CD4-positive, alpha-beta T cell (primary cell): ENCODE measurements at regions not wholly inside any gene's neighbourhood (a gene's known extent, or its start where the extent isn't known, plus 50 kb on each side); places are given as distances from the start of the nearest gene placed in this dataset.

ENCODE experiments used
- ATAC-seq: fragments of 200-7000 bp; cut with Tn5 transposase; one replicate; pipeline ENCODE4 v1.10.0; 2022; ENCODE audit warnings: mild to moderate bottlenecking; ENCODE audit not compliant: poor library complexity
- CTCF ChIA-PET: fragments of 350-600 bp; sonication (Branson Sonifier 250); formaldehyde crosslinking; loops from one replicate; lab custom pipeline; 2021; ENCODE audit warnings: antibody characterized with exemption, inconsistent platforms; lab: Charles Lee
- POLR2A ChIA-PET: fragments of 350-600 bp; sonication (Branson Sonifier 250); formaldehyde crosslinking; loops from one replicate; lab custom pipeline; 2021; ENCODE audit warnings: antibody characterized with exemption, inconsistent platforms; lab: Charles Lee
- DNase-seq, 14 experiments: peaks; one replicate each; pipeline ENCODE4 v3.0.0-alpha.2; 2013 to 2020; ENCODE audit warnings: mixed read lengths in 2 of 14
- H3K27ac ChIP-seq, 2 donors: one replicate each; pipeline versions ENCODE4 v1.5.1 to v1.7.0; 2013; ENCODE audit warnings: low read length in 2 of 2, low read depth in 1 of 2, mild to moderate bottlenecking in 1 of 2
- H3K27me3 ChIP-seq, 2 experiments: 1 replicate in 1 of 2; 2 replicates in 1 of 2; pipeline versions ENCODE4 v1.6.1 to v1.7.0; 2013; ENCODE audit warnings: low read length in 2 of 2, control low read depth in 1 of 2, mild to moderate bottlenecking in 1 of 2, moderate library complexity in 1 of 2; ENCODE audit not compliant: insufficient read depth in 2 of 2, control insufficient read depth in 1 of 2
- H3K36me3 ChIP-seq: one replicate; pipeline ENCODE4 v1.6.1; 2013; ENCODE audit warnings: low read length, control low read depth; ENCODE audit not compliant: insufficient read depth
- H3K4me1 ChIP-seq: one replicate; pipeline ENCODE4 v1.6.1; 2013; ENCODE audit warnings: low read length, control low read depth; ENCODE audit not compliant: insufficient read depth
- H3K4me3 ChIP-seq: one replicate; pipeline ENCODE4 v1.5.1; 2013; ENCODE audit warnings: mild to moderate bottlenecking, low read length, moderate library complexity
- H3K9me3 ChIP-seq, 2 experiments: 1 replicate in 1 of 2; 2 replicates in 1 of 2; pipeline versions ENCODE4 v1.6.1 to v1.7.0; 2013; ENCODE audit warnings: low read length in 2 of 2, mild to moderate bottlenecking in 2 of 2, control low read depth in 1 of 2, moderate library complexity in 1 of 2; ENCODE audit not compliant: control insufficient read depth in 1 of 2, insufficient read depth in 1 of 2
- H3K27ac Mint-ChIP-seq: one replicate; pipeline ENCODE4 v1.8.0; 2020; ENCODE audit warnings: mixed read lengths
- H3K27me3 Mint-ChIP-seq: one replicate; pipeline ENCODE4 v1.8.0; 2021; ENCODE audit warnings: mixed read lengths
- H3K36me3 Mint-ChIP-seq: one replicate; pipeline ENCODE4 v1.8.0; 2021; ENCODE audit warnings: low read depth, mixed read lengths
- H3K4me1 Mint-ChIP-seq: one replicate; pipeline ENCODE4 v1.8.0; 2021; ENCODE audit warnings: low read depth, mixed read lengths
- H3K4me3 Mint-ChIP-seq: one replicate; pipeline ENCODE4 v1.8.0; 2020; ENCODE audit warnings: mild to moderate bottlenecking, mixed read lengths
- H3K9me3 Mint-ChIP-seq: one replicate; pipeline ENCODE4 v1.8.0; 2020; ENCODE audit warnings: mixed read lengths
- CTCF ChIP-seq: fragments of 200-600 bp; IDR thresholded peaks from one replicate; pipeline ENCODE4 v1.8.0; 2022; ENCODE audit warnings: antibody characterized with exemption, mild to moderate bottlenecking
- intact Hi-C, 2 experiments: fragments of 100-400 bp; cut with DNase I in 1 of 2; cut with micrococcal nuclease in 1 of 2; formaldehyde crosslinking; loops; one replicate each; pipeline versions ENCODE4 v1.15.1 to v1.9.0; 2023 to 2025; cut with DNase I, micrococcal nuclease

GRCh38 chr10:6788731-6789130, 208.7 kb upstream of the PRKCQ start:
- ChIA-PET POLR2A (no interaction called here), CTCF (no interaction called here)
- ATAC-seq: no peak
- intact Hi-C loops: no loop called here
- Histone ChIP-seq H3K27me3 (no peaks in the 10 kb centered on the region), H3K4me1 (no peaks in the 10 kb centered on the region), H3K4me3 (no peak overlapping the region), H3K27ac (no peak overlapping the region), H3K36me3 (no peaks in the 10 kb centered on the region), H3K9me3 (no peaks in the 10 kb centered on the region)
- Mint-ChIP-seq H3K4me3 (no peak overlapping the region), H3K4me1 (no peaks in the 10 kb centered on the region), H3K27ac (no peak overlapping the region), H3K36me3 (no peaks in the 10 kb centered on the region), H3K9me3 (no peaks in the 10 kb centered on the region), H3K27me3 (peaks cover 15% of the 10 kb centered on the region)
- DNase-seq: no peak
- no peak for TF ChIP-seq CTCF

GRCh38 chr10:6788231-6788630, 208.2 kb upstream of the PRKCQ start:
- no peaks in the 10 kb centered on the region for H3K4me1 Mint-ChIP-seq
- no peak overlapping the region for H3K4me3 ChIP-seq
- peaks cover 20% of the 10 kb centered on the region for H3K27me3 Mint-ChIP-seq
- DNase-seq (no peak), ATAC-seq (no peak)
- POLR2A ChIA-PET: no interaction called here
- no peaks in the 10 kb centered on the region for H3K36me3 ChIP-seq
- no peaks in the 10 kb centered on the region for H3K36me3 Mint-ChIP-seq
- TF ChIP-seq CTCF: no peak
- no peak overlapping the region for H3K4me3 Mint-ChIP-seq
- no peaks in the 10 kb centered on the region for H3K9me3 Mint-ChIP-seq
- H3K9me3 ChIP-seq: no peaks in the 10 kb centered on the region
- intact Hi-C loops: no loop called here
- no peak overlapping the region for H3K27ac Mint-ChIP-seq
- H3K27me3 ChIP-seq: no peaks in the 10 kb centered on the region
- no peak overlapping the region for H3K27ac ChIP-seq
- CTCF ChIA-PET: no interaction called here
- no peaks in the 10 kb centered on the region for H3K4me1 ChIP-seq

GRCh38 chr10:6787718-6788117, 207.6 kb upstream of the PRKCQ start:
- DNase-seq: no peak
- ChIA-PET CTCF (no interaction called here), POLR2A (no interaction called here)
- Mint-ChIP-seq H3K4me3 (no peak overlapping the region), H3K4me1 (no peaks in the 10 kb centered on the region), H3K9me3 (no peaks in the 10 kb centered on the region), H3K27ac (no peak overlapping the region), H3K27me3 (peaks cover 21% of the 10 kb centered on the region), H3K36me3 (no peaks in the 10 kb centered on the region)
- Histone ChIP-seq H3K36me3 (no peaks in the 10 kb centered on the region), H3K27me3 (no peaks in the 10 kb centered on the region), H3K27ac (no peak overlapping the region), H3K9me3 (no peaks in the 10 kb centered on the region), H3K4me1 (no peaks in the 10 kb centered on the region), H3K4me3 (no peak overlapping the region)
- intact Hi-C loops: no loop called here
- no peak for ATAC-seq
- TF ChIP-seq CTCF: no peak
